HepG2 (cell line): ENCODE measurements at regions not wholly inside any gene's neighbourhood (a gene's known extent, or its start where the extent isn't known, plus 50 kb on each side); places are given as distances from the start of the nearest gene placed in this dataset.

Experiments used
- ATAC-seq: fragments of 200-7000 bp; cut with Tn5 transposase; 3 replicates; pipeline ENCODE4 v1.9.1; 2020; ENCODE audit warnings: mild to moderate bottlenecking, moderate library complexity
- BruUV-seq: library from RNA; stranded (reverse); fragments of 400-500 nt; replicated peaks from 2 replicates; lab custom pipeline; 2021; lab: Mats Ljungman, UMichigan
- CTCF ChIA-PET: fragments of 300-600 bp; formaldehyde crosslinking; extraction: SDS; loops from one replicate; lab custom pipeline; 2021; ENCODE audit warnings: low total read pairs, inconsistent platforms, low intra/inter-chr PET ratio; lab: Yijun Ruan, JAX
- POLR2A ChIA-PET: fragments of 350-600 bp; sonication (Branson Sonifier 250); formaldehyde crosslinking; loops from one replicate; lab custom pipeline; 2020; ENCODE audit warnings: antibody characterized with exemption, inconsistent platforms; lab: Yijun Ruan, JAX
- DNase-seq: peaks from one replicate; pipeline ENCODE4 v3.0.0-alpha.2; 2015; ENCODE audit warnings: low spot score
- FAIRE-seq: peaks from 3 replicates; lab custom pipeline; 2011; peaks lifted over from hg19 to GRCh38; lab: Jason Lieb, UNC
- H2AFZ ChIP-seq: one replicate; pipeline ENCODE4 v1.6.1; 2011; ENCODE audit warnings: low read length, inconsistent platforms
- H3K27ac ChIP-seq: fragments of 300-600 bp; 3 replicates; pipeline ENCODE4 v1.8.0; 2011; ENCODE audit warnings: mixed run types, mild to moderate bottlenecking, mixed read lengths, low read length, inconsistent platforms; ENCODE audit not compliant: insufficient read depth; ENCODE audit errors: extremely low read length
- H3K27me3 ChIP-seq, 2 experiments: fragments of 200-600 bp in 1 of 2; 2 replicates in 1 of 2; 3 replicates in 1 of 2; pipeline versions ENCODE4 v1.6.0 to v1.8.0; 2011; ENCODE audit warnings: low read length in 2 of 2, mild to moderate bottlenecking in 2 of 2, moderate library complexity in 2 of 2, inconsistent platforms in 1 of 2; ENCODE audit not compliant: insufficient read depth in 2 of 2, control insufficient read depth in 1 of 2
- H3K36me3 ChIP-seq, 2 experiments: fragments of 200-600 bp in 1 of 2; replicated peaks in 1 of 2; 2 replicates in 1 of 2; 3 replicates in 1 of 2; pipeline versions ENCODE4 v1.5.1 to v1.8.0; 2011; ENCODE audit warnings: low read length in 2 of 2, inconsistent platforms in 1 of 2; ENCODE audit not compliant: insufficient read depth in 2 of 2, control insufficient read depth in 1 of 2
- H3K4me1 ChIP-seq: 2 replicates; pipeline ENCODE4 v1.5.1; 2012; ENCODE audit warnings: low read length, inconsistent platforms; ENCODE audit not compliant: insufficient read depth
- H3K4me2 ChIP-seq: 2 replicates; pipeline ENCODE4 v1.6.0; 2011; ENCODE audit warnings: low read depth, low read length, inconsistent platforms
- H3K4me3 ChIP-seq, 3 experiments: fragments of 200-600 bp in 1 of 3; sonication (generic), shearing (Covaris generic) in 1 of 3; replicated peaks in 1 of 3; 2 replicates each; pipeline ENCODE4 v1.5.1; 2011 to 2016; ENCODE audit warnings: low read length in 3 of 3, inconsistent platforms in 2 of 3, low read depth in 2 of 3, mild to moderate bottlenecking in 2 of 3, control low read depth in 1 of 3, mixed read lengths in 1 of 3; ENCODE audit not compliant: insufficient read depth in 1 of 3
- H3K79me2 ChIP-seq: one replicate; pipeline ENCODE4 v1.6.1; 2011; ENCODE audit warnings: low read length, inconsistent platforms; ENCODE audit not compliant: insufficient read depth
- H3K9ac ChIP-seq: 2 replicates; pipeline ENCODE4 v1.6.0; 2011; ENCODE audit warnings: mild to moderate bottlenecking, low read depth, low read length, inconsistent platforms; ENCODE audit not compliant: insufficient read depth
- H3K9me3 ChIP-seq: 2 replicates; pipeline ENCODE4 v1.5.1; 2012; ENCODE audit warnings: mild to moderate bottlenecking, low read length
- H4K20me1 ChIP-seq: 2 replicates; pipeline ENCODE4 v1.6.0; 2011; ENCODE audit warnings: inconsistent platforms, mild to moderate bottlenecking, low read length, moderate library complexity; ENCODE audit not compliant: insufficient read depth
- ELK4 ChIP-seq: sonication (generic); formaldehyde crosslinking; IDR thresholded peaks from 2 replicates; pipeline ENCODE4 v1.9.0; 2021; ENCODE audit warnings: missing genetic modification reagents, borderline replicate concordance
- EZH2 ChIP-seq: conservative IDR thresholded peaks from 2 replicates; pipeline ENCODE4 v1.6.1; 2012; ENCODE audit warnings: mild to moderate bottlenecking, low read depth, low read length, moderate library complexity
- ZBTB10 ChIP-seq: sonication (generic); formaldehyde crosslinking; IDR thresholded peaks from 2 replicates; pipeline ENCODE4 v1.4.0; 2020; ENCODE audit warnings: missing genetic modification reagents, borderline replicate concordance
- ZFAT ChIP-seq: sonication (generic); formaldehyde crosslinking; conservative IDR thresholded peaks from 2 replicates; pipeline ENCODE4 v1.8.1; 2023; ENCODE audit warnings: missing genetic modification reagents, inconsistent platforms
- WGBS: methylation state at CpG from one replicate; pipeline ENCODE4 v1.1.6; 2017; ENCODE audit warnings: low lambda C conversion rate; 5-methylcytosine and 5-hydroxymethylcytosine counted together
- in situ Hi-C: cut with HindIII; loops from 2 replicates; pipeline ENCODE4 v1.10.0; 2017; ENCODE audit warnings: low pct_unique_long_range_greater_than_20kb; ENCODE audit not compliant: extremely low pct_ligation_motif_present
- intact Hi-C: fragments of 100-400 bp; cut with micrococcal nuclease; formaldehyde crosslinking; loops from one replicate; pipeline ENCODE4 v1.10.0; 2022; ENCODE audit not compliant: unreplicated experiment
- TF ChIP-seq, protein P1 (sequence below): sonication (generic); formaldehyde crosslinking; IDR thresholded peaks from 2 replicates; pipeline ENCODE4 v1.5.0; 2020; ENCODE audit warnings: mild to moderate bottlenecking, low read depth, missing genetic modification reagents, borderline replicate concordance

DNA sequence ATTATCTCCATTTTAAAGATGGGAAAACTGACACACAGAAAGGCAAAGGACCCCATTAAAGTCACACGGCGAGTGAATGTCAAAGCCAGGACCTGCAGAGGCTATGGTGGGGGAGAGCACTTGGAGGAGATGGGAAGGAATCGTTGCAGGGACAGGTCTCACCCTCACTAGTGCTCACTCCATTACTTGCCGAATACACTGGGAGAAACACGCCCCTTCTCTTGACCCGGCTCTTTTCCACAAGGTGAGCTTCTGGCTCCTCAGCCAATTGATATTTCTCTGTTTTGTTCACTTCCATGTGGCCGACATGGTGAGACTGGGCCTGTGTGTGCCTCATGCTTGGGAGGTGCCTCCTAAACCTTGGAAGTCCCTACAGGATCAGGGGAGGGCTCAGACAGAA lies 117.8 kb upstream of the KCNG1 start:
- ChIA-PET POLR2A (no interaction called here), CTCF (no interaction called here)
- H3K36me3 ChIP-seq, result no peaks in the 10 kb centered on the region
- H3K27ac ChIP-seq, result no peak overlapping the region
- H3K27me3 ChIP-seq, result peaks cover 4 to 32% of the 10 kb centered on the region in 2 experiments; a peak in 2 of 5 replicates
- TF ChIP-seq EZH2 (no peak), ZFAT (CRISPR knock-in tag) (no peak), ZBTB10 (CRISPR knock-in tag) (no peak), ELK4 (no peak)
- TF ChIP-seq, protein P1, sequence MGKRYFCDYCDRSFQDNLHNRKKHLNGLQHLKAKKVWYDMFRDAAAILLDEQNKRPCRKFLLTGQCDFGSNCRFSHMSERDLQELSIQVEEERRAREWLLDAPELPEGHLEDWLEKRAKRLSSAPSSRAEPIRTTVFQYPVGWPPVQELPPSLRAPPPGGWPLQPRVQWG, result no peak
- H3K4me2 ChIP-seq, result no peak overlapping the region
- DNase-seq (no peak), ATAC-seq (no peak), FAIRE-seq (no peak)
- H3K4me1 ChIP-seq, result no peaks in the 10 kb centered on the region
- no peaks in the 10 kb centered on the region for H4K20me1 ChIP-seq
- intact Hi-C loops, result no loop called here
- no peak overlapping the region for H3K4me3 ChIP-seq
- no peaks in the 10 kb centered on the region for H3K9me3 ChIP-seq
- BruUV-seq, result no TSS peak
- H2AFZ ChIP-seq, result no peak overlapping the region
- in situ Hi-C loops, result no loop called here
- H3K9ac ChIP-seq, result no peak overlapping the region
- no peaks in the 10 kb centered on the region for H3K79me2 ChIP-seq
- WGBS, result 13% methylated on average over 7 of the region's 7 CpGs
